Gastrocnemius medialis (tissue), 4 donors: ENCODE measurements at regions not wholly inside any gene's neighbourhood (a gene's known extent, or its start where the extent isn't known, plus 50 kb on each side); places are given as distances from the start of the nearest gene placed in this dataset.

Experiments used
- ATAC-seq, 2 donors: fragments of 150-250 bp; one replicate each; pipeline ENCODE4 v1.9.1; 2016
- DNase-seq, 2 donors: peaks; one replicate each; pipeline ENCODE4 v3.0.0-alpha.2; 2019
- H3K27ac ChIP-seq, 4 donors: fragments of 200-600 bp; sonication (generic); 1 replicate in 1 of 4; 2 replicates in 3 of 4; pipeline ENCODE4 v1.5.1; 2016 to 2018; ENCODE audit warnings: mild to moderate bottlenecking in 2 of 4, moderate library complexity in 1 of 4
- H3K27me3 ChIP-seq, 3 donors: fragments of 200-600 bp; sonication (generic) in 2 of 3; 1 replicate in 1 of 3; 2 replicates in 2 of 3; pipeline versions ENCODE4 v1.5.1 to v1.6.0; 2016 to 2019; ENCODE audit warnings: mild to moderate bottlenecking in 1 of 3, moderate library complexity in 1 of 3
- H3K36me3 ChIP-seq, 2 donors: fragments of 200-600 bp; sonication (generic) in 1 of 2; one replicate each; pipeline ENCODE4 v1.5.1; 2017 to 2018
- H3K4me1 ChIP-seq, 2 donors: fragments of 200-600 bp; sonication (generic) in 1 of 2; one replicate each; pipeline ENCODE4 v1.5.1; 2016 to 2017; ENCODE audit warnings: mild to moderate bottlenecking in 2 of 2
- H3K4me3 ChIP-seq, 4 donors: fragments of 200-600 bp; sonication (generic) in 3 of 4; 1 replicate in 1 of 4; 2 replicates in 3 of 4; pipeline ENCODE4 v1.5.1; 2016 to 2019; ENCODE audit warnings: mild to moderate bottlenecking in 2 of 4
- H3K9me3 ChIP-seq, 3 donors: fragments of 200-600 bp; sonication (generic) in 2 of 3; 1 replicate in 1 of 3; 2 replicates in 2 of 3; pipeline ENCODE4 v1.5.1; 2016 to 2019
- POLR2A ChIP-seq, 2 donors: fragments of 450-650 bp; IDR thresholded peaks; one replicate each; pipeline ENCODE4 v1.6.1; 2017; ENCODE audit warnings: antibody characterized with exemption in 2 of 2, mild to moderate bottlenecking in 2 of 2, moderate library complexity in 2 of 2
- in situ Hi-C, 4 donors: fragments of 200-750 bp; cut with MboI; loops; one replicate each; pipeline versions ENCODE4 v1.15.0 to v1.8.0; 2017; ENCODE audit warnings: low sequenced_read_pairs in 4 of 4
- intact Hi-C: fragments of 100-400 bp; cut with DNase I; formaldehyde crosslinking; loops from one replicate; pipeline ENCODE4 v1.15.1; 2023; ENCODE audit warnings: low total_unique reads
- TF ChIP-seq, protein P1 (sequence below), 5 experiments: fragments of 450-650 bp in 3 of 5; fragments of 200-600 bp in 2 of 5; sonication (generic) in 2 of 5; IDR thresholded peaks in 4 of 5; conservative IDR thresholded peaks in 1 of 5; 1 replicate in 4 of 5; 2 replicates in 1 of 5; pipeline ENCODE4 v1.5.1; 2016 to 2019; ENCODE audit warnings: antibody characterized with exemption in 5 of 5, mild to moderate bottlenecking in 3 of 5, moderate library complexity in 3 of 5

DNA sequence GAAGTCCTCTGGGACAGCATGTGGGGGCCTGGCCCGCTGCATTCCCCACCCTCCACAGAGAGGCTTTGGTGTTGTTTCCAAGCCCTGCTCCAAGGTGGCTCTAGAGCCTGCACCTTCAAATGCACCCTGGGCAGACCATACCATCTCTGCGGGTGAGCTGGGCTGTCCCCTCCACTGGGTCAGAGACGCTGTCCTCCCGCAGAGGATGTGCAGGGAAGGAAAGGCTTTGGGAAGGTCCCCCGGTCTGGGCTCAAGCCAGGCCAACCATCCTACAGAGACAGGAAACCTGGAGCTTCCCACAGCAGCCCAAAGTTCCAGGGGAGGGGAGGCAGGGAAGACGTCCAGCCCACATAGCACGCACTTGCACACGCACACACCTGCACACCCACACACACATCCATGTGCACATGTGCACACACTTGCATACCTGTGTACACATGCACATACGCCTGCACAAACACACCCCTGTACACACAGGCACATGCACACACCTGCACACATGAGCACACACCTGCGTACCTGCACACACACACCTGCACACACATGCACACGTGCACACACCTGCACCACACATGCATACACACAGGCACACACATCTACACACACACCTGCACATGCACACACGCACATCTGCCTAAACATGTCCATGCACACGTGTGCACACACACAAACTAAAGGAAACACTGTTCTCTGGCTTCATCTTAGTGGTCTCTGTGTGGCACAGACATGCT is 155.4 kb downstream of the ERMARD start:
- Histone ChIP-seq H3K4me3 (no peak overlapping the region), H3K4me1 (no peaks in the 10 kb centered on the region), H3K27ac (no peak overlapping the region), H3K9me3 (no peaks in the 10 kb centered on the region), H3K27me3 (no peaks in the 10 kb centered on the region), H3K36me3 (no peaks in the 10 kb centered on the region)
- TF ChIP-seq POLR2A (IDR thresholded peaks at IDR 0.05) = no peak
- TF ChIP-seq, protein P1, sequence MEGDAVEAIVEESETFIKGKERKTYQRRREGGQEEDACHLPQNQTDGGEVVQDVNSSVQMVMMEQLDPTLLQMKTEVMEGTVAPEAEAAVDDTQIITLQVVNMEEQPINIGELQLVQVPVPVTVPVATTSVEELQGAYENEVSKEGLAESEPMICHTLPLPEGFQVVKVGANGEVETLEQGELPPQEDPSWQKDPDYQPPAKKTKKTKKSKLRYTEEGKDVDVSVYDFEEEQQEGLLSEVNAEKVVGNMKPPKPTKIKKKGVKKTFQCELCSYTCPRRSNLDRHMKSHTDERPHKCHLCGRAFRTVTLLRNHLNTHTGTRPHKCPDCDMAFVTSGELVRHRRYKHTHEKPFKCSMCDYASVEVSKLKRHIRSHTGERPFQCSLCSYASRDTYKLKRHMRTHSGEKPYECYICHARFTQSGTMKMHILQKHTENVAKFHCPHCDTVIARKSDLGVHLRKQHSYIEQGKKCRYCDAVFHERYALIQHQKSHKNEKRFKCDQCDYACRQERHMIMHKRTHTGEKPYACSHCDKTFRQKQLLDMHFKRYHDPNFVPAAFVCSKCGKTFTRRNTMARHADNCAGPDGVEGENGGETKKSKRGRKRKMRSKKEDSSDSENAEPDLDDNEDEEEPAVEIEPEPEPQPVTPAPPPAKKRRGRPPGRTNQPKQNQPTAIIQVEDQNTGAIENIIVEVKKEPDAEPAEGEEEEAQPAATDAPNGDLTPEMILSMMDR (IDR thresholded peaks at IDR 0.05 in 4 of 5, conservative IDR thresholded peaks at IDR 0.05 in 1 of 5) = no peak
- no peak for ATAC-seq
- no peak for DNase-seq
- in situ Hi-C loops (no loop called here), intact Hi-C loops (no loop called here)

DNA sequence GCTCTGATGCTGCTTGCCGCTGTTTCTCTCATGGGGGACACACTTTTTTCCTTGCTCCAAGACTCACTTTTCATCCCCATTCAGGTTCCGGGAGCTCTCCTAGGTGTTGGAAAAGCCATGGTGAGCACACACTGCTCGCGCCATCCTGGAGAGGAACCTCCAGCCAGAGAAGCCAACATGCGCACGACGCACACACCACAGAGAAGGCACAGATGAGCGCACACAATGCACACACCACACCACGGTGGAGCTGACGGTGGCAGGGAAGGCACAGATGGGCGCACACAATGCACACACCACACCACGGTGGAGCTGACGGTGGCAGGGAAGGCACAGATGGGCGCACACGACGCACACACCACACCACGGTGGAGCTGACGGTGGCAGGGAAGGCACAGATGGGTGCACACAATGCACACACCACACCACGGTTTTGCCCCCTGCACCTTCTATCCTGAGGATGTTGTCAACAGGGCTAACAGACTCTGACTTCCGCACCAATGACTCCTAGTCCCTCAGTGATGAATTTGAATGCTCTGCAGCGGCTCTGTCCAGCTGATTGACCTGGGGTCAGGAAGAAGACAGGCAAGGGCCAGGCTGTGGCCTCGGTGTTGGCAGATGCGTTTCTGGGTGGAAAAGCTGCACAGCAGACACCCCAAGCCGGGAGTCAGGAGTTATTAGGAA is 154.7 kb downstream of the ERMARD start:
- no peak for ATAC-seq
- Histone ChIP-seq H3K27me3 (no peaks in the 10 kb centered on the region), H3K9me3 (no peaks in the 10 kb centered on the region), H3K27ac (no peak overlapping the region), H3K4me3 (no peak overlapping the region), H3K36me3 (no peaks in the 10 kb centered on the region), H3K4me1 (no peaks in the 10 kb centered on the region)
- TF ChIP-seq, protein P1 (IDR thresholded peaks at IDR 0.05 in 4 of 5, conservative IDR thresholded peaks at IDR 0.05 in 1 of 5) = no peak
- TF ChIP-seq POLR2A (IDR thresholded peaks at IDR 0.05) = no peak
- intact Hi-C loops (no loop called here), in situ Hi-C loops (no loop called here)
- DNase-seq = no peak

DNA sequence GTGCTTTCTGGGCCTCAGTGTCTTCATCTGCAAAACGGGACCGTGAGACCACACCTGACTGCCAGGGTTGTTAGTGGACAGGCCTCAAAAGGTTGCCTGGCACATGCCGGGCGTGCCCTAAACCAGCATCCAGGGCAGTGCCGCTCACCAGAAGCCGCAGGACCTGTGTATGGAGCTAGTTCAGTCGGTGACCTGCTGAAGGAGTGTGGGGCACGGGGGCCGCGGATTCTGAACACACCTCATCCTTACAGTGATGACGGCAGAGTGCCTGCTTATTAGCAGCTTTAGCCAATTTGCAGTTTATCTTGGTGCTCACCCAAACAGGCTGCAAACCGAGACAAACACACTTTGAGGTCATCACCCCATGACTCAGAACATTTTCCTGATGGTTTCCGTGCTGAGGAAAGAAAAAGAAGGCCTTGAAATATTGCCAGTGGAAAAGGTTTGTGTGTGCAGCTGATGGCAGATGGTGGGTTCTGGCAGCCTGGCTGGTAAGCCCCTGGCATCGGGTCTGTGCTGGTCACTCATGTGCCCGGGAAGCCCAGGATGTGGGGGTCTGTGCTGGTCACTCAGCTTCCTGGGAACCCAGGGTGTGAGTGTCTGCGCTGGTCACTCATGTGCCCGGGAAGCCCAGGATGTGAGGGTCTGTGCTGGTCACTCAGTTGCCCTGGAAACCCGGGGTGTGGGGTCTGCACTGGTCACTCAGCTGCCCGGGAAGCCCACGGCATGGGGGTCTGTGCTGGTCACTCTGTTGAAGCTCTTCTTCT is 153.8 kb downstream of the ERMARD start:
- no peak overlapping the region for H3K27ac ChIP-seq
- no peaks in the 10 kb centered on the region for H3K9me3 ChIP-seq
- H3K4me3 ChIP-seq = no peak overlapping the region
- in situ Hi-C loops (no loop called here), intact Hi-C loops (no loop called here)
- ATAC-seq = peak; percentile 60 to 62
- DNase-seq = no peak
- no peaks in the 10 kb centered on the region for H3K36me3 ChIP-seq
- no peaks in the 10 kb centered on the region for H3K27me3 ChIP-seq
- TF ChIP-seq POLR2A (IDR thresholded peaks at IDR 0.05) = no peak
- TF ChIP-seq, protein P1 (IDR thresholded peaks at IDR 0.05 in 4 of 5, conservative IDR thresholded peaks at IDR 0.05 in 1 of 5) = no peak
- no peaks in the 10 kb centered on the region for H3K4me1 ChIP-seq

DNA sequence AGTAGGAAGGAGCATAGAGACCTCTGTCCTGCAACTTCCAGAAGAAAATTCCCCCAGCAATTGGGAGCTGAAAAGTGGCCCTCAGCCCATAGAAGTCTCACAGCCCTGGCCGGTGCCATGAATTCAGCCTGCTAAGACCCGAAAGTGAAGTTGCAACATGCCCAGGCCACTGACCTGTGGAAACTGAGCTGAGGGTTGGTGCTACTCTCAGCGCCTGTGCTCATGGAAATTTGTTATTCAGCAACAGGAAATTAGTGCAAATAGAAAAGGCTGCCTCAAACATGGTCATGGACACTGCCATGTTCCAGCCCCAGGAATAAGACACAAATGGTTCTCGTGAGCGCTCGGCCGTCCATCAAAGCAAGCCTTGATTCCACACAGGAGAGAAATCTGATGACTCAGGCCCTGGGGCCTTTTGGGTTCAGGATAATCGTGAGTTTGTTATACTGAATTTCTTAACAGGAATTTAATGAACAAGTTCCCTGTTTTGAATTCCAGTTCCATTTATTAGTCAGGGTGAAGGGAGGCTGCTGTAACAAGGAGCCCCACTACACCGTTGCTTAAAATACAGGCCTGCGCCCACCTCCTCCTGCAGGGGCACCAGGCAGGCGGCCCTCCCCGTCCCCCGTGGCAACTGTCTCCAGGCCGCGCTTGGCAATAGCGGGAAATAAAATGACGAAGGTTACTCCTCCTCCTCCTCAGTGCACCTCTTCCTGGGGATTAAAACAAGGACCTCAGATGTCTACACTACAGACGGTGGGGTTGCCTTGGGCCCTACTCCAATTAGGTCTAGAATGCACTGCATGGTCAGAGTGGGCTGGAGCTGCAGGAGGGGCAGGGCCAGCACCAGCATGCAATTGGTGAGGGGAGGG is 152.9 kb downstream of the ERMARD start:
- Histone ChIP-seq H3K27ac (no peak overlapping the region), H3K27me3 (no peaks in the 10 kb centered on the region), H3K36me3 (no peaks in the 10 kb centered on the region), H3K4me1 (no peaks in the 10 kb centered on the region), H3K9me3 (no peaks in the 10 kb centered on the region), H3K4me3 (no peak overlapping the region)
- DNase-seq = no peak
- in situ Hi-C loops = no loop called here
- intact Hi-C loops = no loop called here
- TF ChIP-seq POLR2A (IDR thresholded peaks at IDR 0.05) = no peak
- TF ChIP-seq, protein P1 (IDR thresholded peaks at IDR 0.05 in 4 of 5, conservative IDR thresholded peaks at IDR 0.05 in 1 of 5) = no peak
- ATAC-seq = no peak
